SH-SY5Y (cell line): ENCODE measurements at regions not wholly inside any gene's neighbourhood (a gene's known extent, or its start where the extent isn't known, plus 50 kb on each side); places are given as distances from the start of the nearest gene placed in this dataset.

ENCODE experiments used
- GATA2 ChIP-seq: IDR thresholded peaks from 2 replicates; pipeline ENCODE4 v1.6.1; 2011; ENCODE audit warnings: mild to moderate bottlenecking, low read depth, low read length
- GATA3 ChIP-seq: IDR thresholded peaks from 2 replicates; pipeline ENCODE4 v1.6.1; 2011; ENCODE audit warnings: low read depth, mild to moderate bottlenecking, low read length, moderate library complexity

DNA sequence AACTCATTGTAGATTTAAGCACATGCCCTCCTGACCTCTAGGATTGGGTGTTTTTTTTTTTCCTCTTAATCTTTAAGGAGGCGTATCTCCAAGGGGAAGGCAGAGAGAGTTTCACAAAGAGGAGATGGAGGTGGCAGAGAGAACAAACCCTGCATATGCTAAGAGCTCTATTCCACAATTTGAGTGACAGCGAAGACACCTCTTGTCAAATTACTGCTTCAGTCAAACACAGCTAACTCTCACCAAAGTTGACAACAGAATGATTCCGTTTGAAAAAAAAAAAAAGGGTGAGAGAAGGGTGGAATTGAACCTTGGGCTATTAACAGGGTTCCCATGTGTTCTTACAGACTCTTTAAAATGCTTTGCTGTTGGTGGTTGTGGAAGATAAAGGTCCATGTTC is 112.6 kb downstream of the NXPE2 start:
- TF ChIP-seq GATA3 (no peak), GATA2 (no peak)

DNA sequence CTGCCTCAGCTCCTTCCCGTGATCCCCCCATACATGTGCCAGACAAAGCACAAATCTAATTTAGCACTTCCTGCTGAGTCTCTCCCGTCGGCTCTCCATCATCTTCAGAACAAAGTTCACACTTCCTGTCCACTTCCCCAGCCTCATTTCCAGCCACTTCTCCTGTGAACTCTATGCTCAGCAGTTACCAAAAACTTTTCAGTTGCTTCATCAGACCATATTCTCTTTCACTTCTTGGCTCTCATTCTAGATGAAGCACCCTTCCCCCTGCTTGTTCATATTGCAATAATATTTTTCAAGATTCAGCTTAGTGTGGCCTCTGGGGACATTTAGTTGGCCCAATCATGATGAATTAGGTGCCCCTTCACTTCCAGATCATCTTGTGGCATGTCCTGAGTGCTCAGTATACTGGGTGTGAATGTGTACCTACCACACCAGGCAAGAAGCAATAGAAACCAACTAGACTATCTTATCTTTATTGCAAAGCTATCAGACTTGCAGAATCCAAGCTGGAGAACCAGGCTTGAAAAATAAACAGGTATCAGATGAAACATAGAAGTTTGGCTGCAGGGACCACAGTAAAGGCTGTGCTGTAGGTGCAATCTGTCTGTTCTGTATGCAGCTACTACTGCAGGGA is 115.8 kb downstream of the NXPE2 start:
- no peak for TF ChIP-seq GATA2
- no peak for TF ChIP-seq GATA3

DNA sequence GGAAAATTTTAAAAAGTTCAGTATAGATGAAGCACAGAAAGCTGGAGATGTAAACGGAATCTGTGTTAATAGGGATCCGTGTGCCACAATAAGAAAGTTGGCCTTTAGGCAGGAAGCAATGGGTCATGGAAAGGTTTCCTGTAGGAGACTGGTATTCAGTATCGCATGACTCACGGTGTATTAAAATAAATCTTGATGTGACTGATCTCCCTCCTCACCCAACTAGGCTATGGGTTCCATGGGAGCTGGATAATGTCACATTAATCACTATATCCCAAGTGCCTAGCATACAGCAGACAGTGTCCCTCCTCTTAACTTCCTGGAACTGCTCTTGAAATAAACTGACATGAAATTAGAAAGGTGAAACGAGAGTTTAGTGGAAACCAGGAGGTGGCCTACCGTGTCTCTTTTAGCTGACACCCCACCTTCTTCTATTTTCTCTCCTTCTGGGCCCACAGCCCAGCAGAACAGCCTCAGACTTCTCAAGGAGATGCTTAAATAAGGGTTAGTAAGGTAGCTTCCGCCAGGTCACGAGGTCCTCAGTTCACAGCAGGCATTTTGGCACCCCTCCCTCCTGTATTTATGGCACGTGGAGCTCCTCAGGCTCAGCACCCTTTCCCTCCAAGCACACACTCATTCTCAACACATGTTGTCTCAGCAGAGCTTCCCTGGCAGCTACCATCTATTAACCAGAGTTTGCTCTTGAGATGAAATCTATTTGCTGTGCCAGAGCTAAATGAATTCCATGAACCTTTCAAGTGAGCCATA is 118.8 kb downstream of the NXPE2 start:
- TF ChIP-seq GATA3 (no peak), GATA2 (no peak)

DNA sequence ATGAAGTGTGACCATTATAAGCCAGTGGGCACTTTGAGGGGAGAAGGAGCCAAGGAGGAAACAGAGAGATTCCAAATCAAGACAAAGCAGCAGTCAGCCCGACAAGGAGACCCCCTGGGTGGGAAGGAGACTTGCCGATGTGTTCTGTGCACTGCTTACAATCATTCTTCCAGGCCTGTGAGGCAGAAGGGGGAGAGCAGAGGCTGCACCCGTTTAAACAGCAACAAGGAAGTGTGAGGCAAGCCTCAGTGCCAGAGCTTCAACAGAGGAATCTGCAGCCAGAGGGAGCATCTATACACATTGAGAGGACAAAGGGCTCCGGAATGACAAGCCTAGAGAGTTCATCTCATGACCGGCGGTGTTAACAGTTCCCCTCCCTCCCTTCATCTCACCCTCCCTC is 121.1 kb downstream of the NXPE2 start:
- no peak for TF ChIP-seq GATA2
- no peak for TF ChIP-seq GATA3

DNA sequence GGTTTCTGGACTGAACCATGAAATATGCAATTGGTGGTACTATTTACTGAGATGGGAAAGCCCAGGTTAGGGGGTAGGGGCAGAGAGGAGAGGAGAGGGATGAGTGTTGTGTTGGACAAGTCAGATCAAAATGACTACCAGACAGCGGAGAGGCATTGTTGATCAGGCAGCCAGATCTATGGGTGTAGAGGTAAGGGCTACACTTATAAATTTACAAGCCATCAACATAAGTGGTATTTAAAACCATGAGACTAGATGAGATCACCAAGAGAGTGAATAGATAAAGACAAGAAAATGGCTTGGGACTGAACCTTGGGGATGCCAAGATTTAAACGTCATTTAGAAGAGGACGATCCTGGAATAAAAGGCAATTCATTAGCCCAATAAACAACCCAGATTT is 123.4 kb downstream of the NXPE2 start:
- no peak for TF ChIP-seq GATA3
- TF ChIP-seq GATA2, result no peak

DNA sequence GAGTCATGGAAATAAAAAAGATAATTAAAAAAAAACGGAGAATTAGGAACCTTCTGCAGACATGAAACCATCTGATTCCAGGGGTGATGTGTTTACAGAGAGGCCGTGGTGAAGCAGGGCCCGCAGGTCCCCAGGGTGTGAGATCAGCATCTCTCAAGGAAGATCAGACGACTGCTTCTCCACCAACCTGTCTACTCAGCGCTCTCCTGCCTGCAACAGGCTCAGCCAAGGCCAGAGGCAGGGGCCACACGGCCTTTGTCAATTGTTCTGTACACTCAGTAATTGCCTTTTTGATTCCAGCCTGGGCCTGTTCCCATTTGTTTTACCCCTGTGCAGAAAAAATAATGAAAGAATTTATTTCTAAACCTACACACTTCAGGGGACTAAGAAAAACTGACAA is 124.6 kb downstream of the NXPE2 start:
- TF ChIP-seq GATA2 (no peak), GATA3 (no peak)

DNA sequence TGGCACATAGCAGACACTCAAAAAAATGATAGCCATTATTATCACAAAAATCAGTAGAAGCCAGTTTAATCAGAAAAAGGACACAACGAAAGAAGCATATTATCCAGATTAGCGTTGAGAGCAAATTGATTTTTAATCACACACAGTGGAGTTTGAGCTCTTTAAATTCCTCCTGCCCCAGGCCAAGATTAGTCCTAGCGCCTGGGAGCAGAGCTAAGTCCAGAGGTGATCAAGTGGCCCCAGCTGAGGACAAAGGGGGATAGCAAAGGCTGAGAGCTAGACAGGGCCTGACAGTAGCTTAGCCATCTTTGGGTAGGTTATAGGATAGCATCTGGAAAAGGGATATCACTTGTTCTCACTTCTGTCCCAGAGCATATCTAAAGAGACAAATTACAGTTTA is 133.6 kb downstream of the NXPE2 start:
- TF ChIP-seq GATA3, result no peak
- TF ChIP-seq GATA2, result no peak

DNA sequence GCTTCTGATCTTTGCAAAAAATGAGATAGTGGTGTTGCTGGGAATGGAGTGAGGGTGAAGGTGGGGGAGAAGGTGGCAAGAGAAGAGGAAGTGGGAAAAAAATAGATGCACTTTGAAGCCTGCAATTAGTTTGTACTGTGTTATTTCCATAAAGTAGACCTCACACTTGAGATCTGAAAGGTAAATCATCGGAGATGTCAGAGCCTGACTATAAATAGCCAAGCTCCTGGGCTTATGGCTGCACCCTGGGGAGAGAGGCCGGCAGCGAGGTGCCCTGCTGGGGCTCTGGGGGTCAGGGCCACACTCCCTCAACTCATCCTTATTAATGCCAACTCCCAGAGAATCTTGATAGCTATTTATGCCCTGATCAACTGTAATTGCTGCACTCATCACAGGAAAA is 134.4 kb downstream of the NXPE2 start:
- no peak for TF ChIP-seq GATA2
- no peak for TF ChIP-seq GATA3

DNA sequence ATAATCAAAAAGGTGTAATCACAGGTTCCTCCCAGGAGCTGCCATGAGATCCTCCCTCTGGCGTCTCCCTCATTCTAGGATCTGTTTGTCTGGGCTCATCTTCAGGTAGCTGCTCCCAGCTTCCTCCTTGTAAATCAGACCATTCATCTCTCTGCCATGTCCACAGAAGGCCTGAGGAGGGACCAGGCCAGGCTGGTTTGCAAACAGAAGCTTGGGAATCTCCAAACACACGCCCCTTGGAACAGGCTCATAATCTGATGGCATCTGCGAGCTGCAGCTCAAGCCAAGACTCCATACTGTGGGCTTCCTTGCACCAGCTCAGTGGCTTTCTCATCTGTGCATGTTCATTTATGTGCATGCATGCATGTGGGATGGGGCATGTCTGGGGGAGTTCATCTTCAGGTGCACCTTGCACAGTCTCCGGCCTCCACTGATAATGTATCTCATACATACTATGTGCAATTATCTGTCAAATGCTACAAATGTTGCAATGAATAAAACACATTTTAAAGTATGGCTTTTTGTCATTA is 134.9 kb downstream of the NXPE2 start:
- TF ChIP-seq GATA2 (no peak), GATA3 (no peak)

DNA sequence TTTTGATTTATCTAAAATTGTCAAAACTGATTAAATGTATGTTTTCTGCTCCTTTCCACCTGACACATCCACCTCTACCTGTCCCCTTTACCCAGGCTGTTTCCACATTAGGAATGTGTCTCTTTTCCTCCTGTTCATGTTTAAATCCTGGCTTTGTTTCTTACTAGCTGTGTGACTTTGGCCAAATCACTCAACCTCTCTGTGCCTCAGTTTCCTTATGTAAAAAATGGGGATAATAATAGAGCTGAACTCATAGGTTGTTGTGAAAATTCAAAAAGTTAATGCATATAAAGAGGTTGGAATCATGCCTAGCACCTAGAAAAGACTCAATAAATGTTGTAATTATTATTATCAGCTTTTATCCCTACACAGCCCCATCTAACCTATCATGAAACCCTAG is 136.8 kb downstream of the NXPE2 start:
- no peak for TF ChIP-seq GATA3
- TF ChIP-seq GATA2, result no peak

DNA sequence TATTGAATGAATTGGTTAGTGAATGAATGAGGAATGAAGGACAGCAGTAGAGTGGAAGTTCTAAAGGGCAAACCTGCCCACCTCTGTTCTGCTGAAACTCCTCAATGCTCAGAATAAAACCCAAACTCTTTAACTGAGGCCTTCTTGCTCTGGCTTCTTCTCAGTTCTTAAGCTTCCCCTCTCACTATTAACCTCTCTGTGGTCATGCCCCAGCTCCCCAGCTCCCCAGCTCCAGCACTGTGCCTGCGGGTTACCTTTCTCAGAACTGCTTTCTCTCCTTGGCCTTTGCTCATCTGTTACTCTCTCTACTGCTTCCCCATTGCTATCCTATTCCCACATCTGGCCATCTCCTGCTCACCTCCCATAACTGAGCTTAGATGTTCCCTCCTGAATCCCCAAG is 137.4 kb downstream of the NXPE2 start:
- no peak for TF ChIP-seq GATA2
- no peak for TF ChIP-seq GATA3

DNA sequence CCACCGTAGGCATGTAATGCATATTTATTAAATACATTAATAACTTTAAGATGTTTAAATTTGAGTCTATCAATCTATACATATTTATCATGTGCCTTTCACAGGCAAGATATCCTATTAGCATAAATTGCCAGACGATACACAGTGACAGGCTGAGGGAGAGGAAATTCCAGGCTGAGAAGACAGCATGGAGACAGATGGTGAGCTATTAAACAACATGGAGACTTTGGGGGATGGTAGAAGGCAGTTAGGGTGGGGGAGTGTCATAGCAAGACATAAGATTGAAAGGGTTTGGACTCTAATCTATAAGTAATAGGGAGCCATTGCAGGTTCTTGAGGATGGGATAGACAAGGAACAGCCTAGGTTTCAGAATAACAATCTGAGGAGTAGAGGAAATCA is 138.5 kb downstream of the NXPE2 start:
- no peak for TF ChIP-seq GATA2
- no peak for TF ChIP-seq GATA3

DNA sequence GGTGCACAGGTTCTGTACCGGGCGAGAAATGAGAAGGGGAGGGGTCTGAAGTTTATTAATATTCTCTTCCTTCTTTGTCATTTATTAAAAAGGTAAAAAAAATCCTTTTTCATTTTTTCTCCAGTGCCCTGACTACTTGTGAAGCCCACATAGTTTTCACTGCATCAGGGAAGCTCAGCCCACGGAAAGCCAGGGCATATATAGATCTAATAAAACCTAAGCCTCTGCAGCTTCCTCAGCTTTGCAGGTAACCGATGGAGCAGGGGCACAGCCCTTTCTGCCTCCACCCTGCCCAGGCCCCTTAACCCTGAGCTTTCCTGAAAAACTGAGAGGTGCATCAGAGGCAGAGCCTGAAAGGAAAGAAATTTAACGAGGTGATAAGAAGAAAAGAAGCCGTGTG is 140.1 kb downstream of the NXPE2 start:
- TF ChIP-seq GATA3 (no peak), GATA2 (no peak)

DNA sequence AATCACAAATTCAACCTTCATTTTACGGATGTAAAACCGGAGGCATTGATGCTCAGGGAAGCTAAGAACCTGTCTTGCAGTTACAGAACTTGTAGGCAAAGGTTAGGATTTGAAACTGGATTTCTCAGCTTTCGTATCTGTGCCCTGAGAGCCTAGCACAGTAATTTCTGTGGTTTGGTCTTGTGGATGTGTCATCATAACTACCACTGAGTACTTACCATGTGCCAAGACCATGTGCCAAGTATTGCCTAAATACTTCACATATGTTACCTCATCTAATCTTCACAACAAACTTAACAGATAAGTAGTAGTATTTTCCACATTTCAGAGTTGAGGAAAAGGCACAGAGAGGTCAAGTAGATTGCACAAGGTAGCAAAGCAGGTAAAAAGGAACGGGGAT is 140.7 kb downstream of the NXPE2 start:
- TF ChIP-seq GATA2 (no peak), GATA3 (no peak)

DNA sequence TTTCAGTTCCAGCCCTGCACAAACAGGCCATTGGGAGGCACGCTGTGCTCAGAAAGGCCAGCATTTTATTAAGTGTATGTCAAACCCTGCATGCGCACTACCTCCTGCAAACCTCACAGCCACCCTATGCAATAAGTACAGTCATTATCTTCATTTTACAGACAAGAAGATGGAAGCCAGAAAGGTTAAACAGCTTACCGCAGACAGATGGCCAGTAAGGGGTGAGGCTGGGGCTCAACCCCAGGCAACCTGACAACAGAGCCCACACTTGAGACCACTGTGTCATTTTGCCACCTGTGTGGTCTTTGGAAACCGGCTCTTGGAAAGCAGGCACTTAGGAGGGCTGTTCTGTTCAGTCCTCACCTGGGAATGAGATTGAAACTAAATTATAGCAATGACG is 142.3 kb downstream of the NXPE2 start:
- no peak for TF ChIP-seq GATA2
